ENCODE measurements at regions not wholly inside any gene's neighbourhood (a gene's known extent, or its start where the extent isn't known, plus 50 kb on each side); places are given as distances from the start of the nearest gene placed in this dataset.

- intact Hi-C loops (cut with micrococcal nuclease; ENCODE audit: unreplicated experiment) (no loop called here), in situ Hi-C loops (cut with HindIII; ENCODE audit: low pct_unique_long_range_greater_than_20kb, low sequenced_read_pairs) (no loop called here)
- DNase-seq (ENCODE audit: low read depth, low spot score): no peak
- no peak for TF ChIP-seq POLR2AphosphoS5 (IDR thresholded peaks at IDR 0.05; ENCODE audit: low read depth, low read length)
- no peak for TF ChIP-seq SIN3A (IDR thresholded peaks at IDR 0.05; ENCODE audit: borderline replicate concordance, insufficient read depth, low read depth, low read length)
- no peak for TF ChIP-seq REST (IDR thresholded peaks at IDR 0.05; ENCODE audit: insufficient read depth in 1 of 2, low read depth in 2 of 2, low read length in 1 of 2)
- ChIA-PET CTCF (no interaction called here), POLR2A (interaction anchor here (0.6 kb wide), 1 partner anchor 14 kb away, joined by 3 read pairs; no protein-coding TSS in a partner anchor)
- ATAC-seq: no peak
- BruUV-seq (replicated peaks): no TSS peak
- Histone ChIP-seq H3K9me3 (ENCODE audit: control insufficient read depth, insufficient read depth, low read depth, low read length) (no peaks in the 10 kb centered on the region), H3K27me3 (ENCODE audit: control insufficient read depth, insufficient read depth, low read length) (no peaks in the 10 kb centered on the region), H3K27ac (ENCODE audit: low read length) (no peak overlapping the region), H3K4me3 (ENCODE audit: low read depth in 2 of 2, low read length in 2 of 2) (no peak overlapping the region), H3K4me1 (ENCODE audit: control insufficient read depth, insufficient read depth, low read length) (no peaks in the 10 kb centered on the region), H3K36me3 (ENCODE audit: control insufficient read depth, insufficient read depth, low read length) (no peaks in the 10 kb centered on the region)
Measured at GRCh38 chr3:30073622-30074021, 532.8 kb upstream of the TGFBR2 start.

- in situ Hi-C loops (cut with HindIII; ENCODE audit: low pct_unique_long_range_greater_than_20kb, low sequenced_read_pairs) (no loop called here), intact Hi-C loops (cut with micrococcal nuclease; ENCODE audit: unreplicated experiment) (no loop called here)
- no peak for DNase-seq (ENCODE audit: low read depth, low spot score)
- H3K27me3 ChIP-seq (ENCODE audit: control insufficient read depth, insufficient read depth, low read length): no peaks in the 10 kb centered on the region
- POLR2A ChIA-PET: no interaction called here
- TF ChIP-seq CTCF (IDR thresholded peaks at IDR 0.05) (no peak), REST (IDR thresholded peaks at IDR 0.05; ENCODE audit: insufficient read depth in 1 of 2, low read depth in 2 of 2, low read length in 1 of 2) (no peak), POLR2AphosphoS5 (IDR thresholded peaks at IDR 0.05; ENCODE audit: low read depth, low read length) (no peak), TCF7L2 (IDR thresholded peaks at IDR 0.05; ENCODE audit: low read depth, low read length) (no peak), SIN3A (IDR thresholded peaks at IDR 0.05; ENCODE audit: borderline replicate concordance, insufficient read depth, low read depth, low read length) (no peak)
- H3K4me1 ChIP-seq (ENCODE audit: control insufficient read depth, insufficient read depth, low read length): no peaks in the 10 kb centered on the region
- BruUV-seq (replicated peaks): no TSS peak
- CTCF ChIA-PET: no interaction called here
- H3K4me3 ChIP-seq (ENCODE audit: low read depth in 2 of 2, low read length in 2 of 2): no peak overlapping the region
- H3K36me3 ChIP-seq (ENCODE audit: control insufficient read depth, insufficient read depth, low read length): no peaks in the 10 kb centered on the region
- H3K9me3 ChIP-seq (ENCODE audit: control insufficient read depth, insufficient read depth, low read depth, low read length): no peaks in the 10 kb centered on the region
- H3K27ac ChIP-seq (ENCODE audit: low read length): no peak overlapping the region
- ATAC-seq: no peak
Measured at GRCh38 chr3:30075514-30075913, 530.9 kb upstream of the TGFBR2 start.

Data from Panc1 (cell line).